ENCODE measurements at regions not wholly inside any gene's neighbourhood (a gene's known extent, or its start where the extent isn't known, plus 50 kb on each side); places are given as distances from the start of the nearest gene placed in this dataset.

DNA sequence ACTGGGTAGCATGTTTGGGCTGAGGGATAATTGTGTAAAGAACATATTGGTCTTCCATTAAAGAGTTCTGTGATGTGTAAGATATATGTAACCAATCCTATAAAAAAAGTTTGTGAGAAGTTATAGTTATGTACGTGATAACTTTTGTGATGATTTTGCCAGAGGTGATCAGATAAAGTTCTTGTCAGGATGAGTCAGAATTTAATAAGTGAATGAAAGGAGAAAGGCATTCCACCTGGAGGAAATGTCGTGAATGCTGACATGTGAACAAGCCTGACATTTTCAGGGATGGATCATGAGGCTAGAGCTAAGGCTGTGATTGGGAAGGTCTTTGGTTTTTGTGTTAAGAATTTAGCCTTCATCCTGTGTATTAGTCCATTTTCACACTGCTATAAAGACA, 241.5 kb downstream of the SNAPC1 start:
- WGBS, 2 donors (ENCODE audit: extremely low coverage in 2 of 2, insufficient read length in 2 of 2, insufficient replicate concordance in 1 of 2), result 100% methylated on average over 1 of the region's 2 CpGs; no CpG with 5 or more reads in 1 of the 2 donors
- Histone ChIP-seq H3K36me3 (replicated peaks in 1 of 2; ENCODE audit: control insufficient read depth in 2 of 2, insufficient read depth in 2 of 2, low read length in 2 of 2) (no peaks in the 10 kb centered on the region), H3K4ac (ENCODE audit: low read length) (no peak overlapping the region), H2AK5ac (ENCODE audit: low read depth, low read length) (no peak overlapping the region), H3K27ac (replicated peaks; ENCODE audit: low read length) (no peak overlapping the region), H3K14ac (ENCODE audit: low read length) (no peak overlapping the region), H3K23ac (ENCODE audit: low read depth, low read length, poor library complexity) (no peak overlapping the region), H2BK5ac (ENCODE audit: low read length) (no peak overlapping the region), H3K18ac (ENCODE audit: low read length) (no peak overlapping the region), H3K4me2 (ENCODE audit: insufficient read depth, low read length, poor library complexity, severe bottlenecking) (no peak overlapping the region), H3K27me3 (ENCODE audit: control insufficient read depth in 3 of 3, insufficient read depth in 3 of 3, low read depth in 1 of 3, low read length in 3 of 3) (no peaks in the 10 kb centered on the region), H2BK15ac (ENCODE audit: low read length) (no peak overlapping the region), H2AFZ (ENCODE audit: low read length) (no peak overlapping the region), H4K8ac (ENCODE audit: low read depth, low read length) (no peak overlapping the region), H2BK12ac (ENCODE audit: low read length) (no peak overlapping the region), H3K9ac (ENCODE audit: low read depth, low read length, poor library complexity) (no peak overlapping the region), H3K4me3 (ENCODE audit: low read length in 2 of 2) (no peak overlapping the region), H4K91ac (ENCODE audit: low read depth, low read length, poor library complexity) (no peak overlapping the region), H3K9me3 (replicated peaks in 1 of 2; ENCODE audit: control insufficient read depth in 2 of 2, insufficient read depth in 1 of 2, low read depth in 1 of 2, low read length in 2 of 2) (no peaks in the 10 kb centered on the region), H3K4me1 (ENCODE audit: control insufficient read depth in 2 of 2, insufficient read depth in 1 of 2, low read depth in 1 of 2, low read length in 2 of 2) (no peaks in the 10 kb centered on the region), H2BK120ac (ENCODE audit: low read depth, low read length) (no peak overlapping the region), H3K79me1 (ENCODE audit: low read depth, low read length) (no peaks in the 10 kb centered on the region)
- DNase-seq (ENCODE audit: low spot score), result no peak

DNA sequence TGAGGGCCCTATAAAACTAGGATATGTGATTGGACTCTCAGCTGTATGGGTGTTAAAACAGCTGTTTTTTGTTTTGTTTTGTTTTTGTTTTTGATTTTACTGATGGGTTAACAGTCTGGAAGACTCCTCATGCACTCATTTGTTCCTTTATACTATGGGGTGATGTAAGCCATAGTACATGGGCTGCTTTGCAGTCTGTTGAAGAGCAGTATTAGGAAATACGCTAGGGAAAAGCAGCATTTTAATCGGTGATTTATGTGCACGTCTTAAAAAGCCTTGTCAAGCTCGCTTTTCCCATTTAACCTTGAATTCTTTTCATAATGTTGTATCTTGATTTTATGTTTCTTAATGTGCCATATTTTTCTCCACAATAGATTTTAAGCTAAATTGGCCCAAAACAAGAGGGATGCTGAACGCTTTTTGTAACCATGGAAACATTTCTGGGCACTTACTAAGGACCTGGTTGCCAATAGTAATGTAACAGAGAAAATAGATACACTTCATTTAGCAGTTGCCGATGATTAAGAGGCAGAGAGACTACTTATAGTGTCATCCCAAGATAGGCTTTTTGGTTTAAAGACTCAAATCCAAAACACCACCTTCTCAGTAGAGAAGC, 244.0 kb downstream of the SNAPC1 start:
- H3K18ac ChIP-seq (ENCODE audit: low read length), result no peak overlapping the region
- no peak overlapping the region for H2AFZ ChIP-seq (ENCODE audit: low read length)
- H2BK120ac ChIP-seq (ENCODE audit: low read depth, low read length), result no peak overlapping the region
- no peak overlapping the region for H3K9ac ChIP-seq (ENCODE audit: low read depth, low read length, poor library complexity)
- H2AK5ac ChIP-seq (ENCODE audit: low read depth, low read length), result no peak overlapping the region
- no peaks in the 10 kb centered on the region for H3K79me1 ChIP-seq (ENCODE audit: low read depth, low read length)
- H3K27me3 ChIP-seq (ENCODE audit: control insufficient read depth in 3 of 3, insufficient read depth in 3 of 3, low read depth in 1 of 3, low read length in 3 of 3), result no peaks in the 10 kb centered on the region
- no peak overlapping the region for H3K4me2 ChIP-seq (ENCODE audit: insufficient read depth, low read length, poor library complexity, severe bottlenecking)
- no peak overlapping the region for H3K4me3 ChIP-seq (ENCODE audit: low read length in 2 of 2)
- no peak overlapping the region for H3K14ac ChIP-seq (ENCODE audit: low read length)
- H2BK5ac ChIP-seq (ENCODE audit: low read length), result no peak overlapping the region
- no peak overlapping the region for H2BK12ac ChIP-seq (ENCODE audit: low read length)
- no peaks in the 10 kb centered on the region for H3K36me3 ChIP-seq (replicated peaks in 1 of 2; ENCODE audit: control insufficient read depth in 2 of 2, insufficient read depth in 2 of 2, low read length in 2 of 2)
- DNase-seq (ENCODE audit: low spot score), result no peak
- no peak overlapping the region for H3K4ac ChIP-seq (ENCODE audit: low read length)
- H2BK15ac ChIP-seq (ENCODE audit: low read length), result no peak overlapping the region
- H3K23ac ChIP-seq (ENCODE audit: low read depth, low read length, poor library complexity), result no peak overlapping the region
- H3K27ac ChIP-seq (replicated peaks; ENCODE audit: low read length), result no peak overlapping the region
- WGBS, 2 donors (ENCODE audit: extremely low coverage in 2 of 2, insufficient read length in 2 of 2, insufficient replicate concordance in 1 of 2), result no CpG with 5 or more reads among the region's 6 CpGs
- H3K9me3 ChIP-seq (replicated peaks in 1 of 2; ENCODE audit: control insufficient read depth in 2 of 2, insufficient read depth in 1 of 2, low read depth in 1 of 2, low read length in 2 of 2), result no peaks in the 10 kb centered on the region
- H3K4me1 ChIP-seq (ENCODE audit: control insufficient read depth in 2 of 2, insufficient read depth in 1 of 2, low read depth in 1 of 2, low read length in 2 of 2), result no peaks in the 10 kb centered on the region
- no peak overlapping the region for H4K91ac ChIP-seq (ENCODE audit: low read depth, low read length, poor library complexity)
- no peak overlapping the region for H4K8ac ChIP-seq (ENCODE audit: low read depth, low read length)

DNA sequence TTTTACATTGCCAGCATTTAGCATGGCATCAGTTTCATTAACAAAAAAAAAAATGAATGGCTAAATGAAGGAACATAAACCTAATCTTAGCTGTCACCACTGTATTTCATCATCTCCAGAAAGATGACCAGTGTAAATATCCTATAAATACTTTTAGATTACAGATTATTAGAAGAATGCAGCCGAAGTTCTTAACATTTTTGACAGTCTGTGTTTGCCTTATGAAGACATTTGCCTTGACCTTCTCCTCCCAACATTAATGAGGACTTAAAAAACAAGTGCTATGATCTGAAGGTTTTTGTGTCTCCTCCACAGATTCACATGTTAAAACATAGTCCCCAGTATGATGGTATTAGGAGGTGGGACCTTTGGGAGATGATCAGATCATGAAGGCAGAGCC, 253.0 kb downstream of the SNAPC1 start:
- Histone ChIP-seq H3K36me3 (replicated peaks in 1 of 2; ENCODE audit: control insufficient read depth in 2 of 2, insufficient read depth in 2 of 2, low read length in 2 of 2) (no peaks in the 10 kb centered on the region), H2AK5ac (ENCODE audit: low read depth, low read length) (no peak overlapping the region), H2BK120ac (ENCODE audit: low read depth, low read length) (no peak overlapping the region), H3K9me3 (replicated peaks in 1 of 2; ENCODE audit: control insufficient read depth in 2 of 2, insufficient read depth in 1 of 2, low read depth in 1 of 2, low read length in 2 of 2) (no peaks in the 10 kb centered on the region), H4K8ac (ENCODE audit: low read depth, low read length) (no peak overlapping the region), H3K23ac (ENCODE audit: low read depth, low read length, poor library complexity) (no peak overlapping the region), H2BK5ac (ENCODE audit: low read length) (no peak overlapping the region), H3K4ac (ENCODE audit: low read length) (no peak overlapping the region), H3K27ac (replicated peaks; ENCODE audit: low read length) (no peak overlapping the region), H3K4me1 (ENCODE audit: control insufficient read depth in 2 of 2, insufficient read depth in 1 of 2, low read depth in 1 of 2, low read length in 2 of 2) (no peaks in the 10 kb centered on the region), H4K91ac (ENCODE audit: low read depth, low read length, poor library complexity) (no peak overlapping the region), H2BK15ac (ENCODE audit: low read length) (no peak overlapping the region), H2AFZ (ENCODE audit: low read length) (no peak overlapping the region), H3K9ac (ENCODE audit: low read depth, low read length, poor library complexity) (no peak overlapping the region), H3K27me3 (ENCODE audit: control insufficient read depth in 3 of 3, insufficient read depth in 3 of 3, low read depth in 1 of 3, low read length in 3 of 3) (no peaks in the 10 kb centered on the region), H3K79me1 (ENCODE audit: low read depth, low read length) (no peaks in the 10 kb centered on the region), H2BK12ac (ENCODE audit: low read length) (no peak overlapping the region), H3K14ac (ENCODE audit: low read length) (no peak overlapping the region), H3K4me3 (ENCODE audit: low read length in 2 of 2) (no peak overlapping the region), H3K4me2 (ENCODE audit: insufficient read depth, low read length, poor library complexity, severe bottlenecking) (no peak overlapping the region), H3K18ac (ENCODE audit: low read length) (no peak overlapping the region)
- no CpG with 5 or more reads among the region's 1 CpG for WGBS, 2 donors (ENCODE audit: extremely low coverage in 2 of 2, insufficient read length in 2 of 2, insufficient replicate concordance in 1 of 2)
- no peak for DNase-seq (ENCODE audit: low spot score)

DNA sequence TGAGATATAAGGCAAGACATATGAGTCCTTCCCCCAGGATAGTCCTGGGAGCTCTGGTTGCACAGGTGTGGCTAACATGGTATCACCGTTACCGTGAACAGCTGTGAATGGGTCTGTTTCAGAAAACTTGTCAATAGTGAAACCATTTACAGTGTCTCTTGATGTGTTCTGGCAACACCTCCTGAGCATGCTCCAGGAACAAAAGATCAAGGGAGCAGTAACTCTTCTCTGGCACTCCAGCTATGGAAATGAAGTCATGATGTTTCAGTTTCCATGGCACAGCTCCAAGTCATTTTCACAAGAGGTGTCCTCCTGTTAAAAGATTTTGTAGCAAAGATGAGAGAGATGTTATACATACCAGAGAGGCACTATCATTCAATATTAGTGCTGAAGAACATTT, 253.7 kb downstream of the SNAPC1 start:
- Histone ChIP-seq H3K27me3 (ENCODE audit: control insufficient read depth in 3 of 3, insufficient read depth in 3 of 3, low read depth in 1 of 3, low read length in 3 of 3) (no peaks in the 10 kb centered on the region), H2AFZ (ENCODE audit: low read length) (no peak overlapping the region), H4K8ac (ENCODE audit: low read depth, low read length) (no peak overlapping the region), H2AK5ac (ENCODE audit: low read depth, low read length) (no peak overlapping the region), H2BK15ac (ENCODE audit: low read length) (no peak overlapping the region), H3K4me3 (ENCODE audit: low read length in 2 of 2) (no peak overlapping the region), H3K23ac (ENCODE audit: low read depth, low read length, poor library complexity) (no peak overlapping the region), H4K91ac (ENCODE audit: low read depth, low read length, poor library complexity) (no peak overlapping the region), H3K14ac (ENCODE audit: low read length) (no peak overlapping the region), H3K4me2 (ENCODE audit: insufficient read depth, low read length, poor library complexity, severe bottlenecking) (no peak overlapping the region), H3K79me1 (ENCODE audit: low read depth, low read length) (no peaks in the 10 kb centered on the region), H2BK5ac (ENCODE audit: low read length) (no peak overlapping the region), H3K18ac (ENCODE audit: low read length) (no peak overlapping the region), H2BK12ac (ENCODE audit: low read length) (no peak overlapping the region), H3K27ac (replicated peaks; ENCODE audit: low read length) (no peak overlapping the region), H3K9me3 (replicated peaks in 1 of 2; ENCODE audit: control insufficient read depth in 2 of 2, insufficient read depth in 1 of 2, low read depth in 1 of 2, low read length in 2 of 2) (no peaks in the 10 kb centered on the region), H3K36me3 (replicated peaks in 1 of 2; ENCODE audit: control insufficient read depth in 2 of 2, insufficient read depth in 2 of 2, low read length in 2 of 2) (no peaks in the 10 kb centered on the region), H2BK120ac (ENCODE audit: low read depth, low read length) (no peak overlapping the region), H3K9ac (ENCODE audit: low read depth, low read length, poor library complexity) (no peak overlapping the region), H3K4ac (ENCODE audit: low read length) (no peak overlapping the region), H3K4me1 (ENCODE audit: control insufficient read depth in 2 of 2, insufficient read depth in 1 of 2, low read depth in 1 of 2, low read length in 2 of 2) (no peaks in the 10 kb centered on the region)
- no CpG with 5 or more reads among the region's 2 CpGs for WGBS, 2 donors (ENCODE audit: extremely low coverage in 2 of 2, insufficient read length in 2 of 2, insufficient replicate concordance in 1 of 2)
- DNase-seq (ENCODE audit: low spot score), result no peak
